ENCODE measurements at regions not wholly inside any gene's neighbourhood (a gene's known extent, or its start where the extent isn't known, plus 50 kb on each side); places are given as distances from the start of the nearest gene placed in this dataset.
A peak's percentile ranks its signal among the peaks of the same experiment; 100 is the strongest.
"Not testable (repeated sequence)": the region's sequence is repeated elsewhere in the genome, so short reads cannot be mapped to it uniquely, and the experiment has no call there.

DNA sequence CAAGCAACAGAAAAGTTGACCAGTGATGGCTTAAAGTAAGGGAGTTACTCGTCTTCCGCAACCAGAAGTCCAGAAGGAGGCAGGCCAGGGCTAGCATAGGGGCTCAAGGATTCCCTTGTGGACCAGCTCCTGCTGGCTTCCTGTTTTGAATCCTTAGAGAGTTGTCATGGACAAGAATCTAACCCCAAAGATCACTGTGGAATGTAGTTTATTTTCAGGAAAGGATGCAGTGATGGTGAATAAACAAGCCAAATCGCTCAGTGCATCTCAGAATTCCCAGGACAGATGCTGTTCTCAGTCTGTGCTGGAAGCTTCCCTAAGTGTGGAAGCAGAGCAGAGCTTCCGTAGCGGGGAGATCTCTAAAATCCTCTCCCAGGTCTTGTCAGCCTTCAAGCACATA, 311.3 kb downstream of the C12orf75 start:
- DNase-seq = no peak

DNA sequence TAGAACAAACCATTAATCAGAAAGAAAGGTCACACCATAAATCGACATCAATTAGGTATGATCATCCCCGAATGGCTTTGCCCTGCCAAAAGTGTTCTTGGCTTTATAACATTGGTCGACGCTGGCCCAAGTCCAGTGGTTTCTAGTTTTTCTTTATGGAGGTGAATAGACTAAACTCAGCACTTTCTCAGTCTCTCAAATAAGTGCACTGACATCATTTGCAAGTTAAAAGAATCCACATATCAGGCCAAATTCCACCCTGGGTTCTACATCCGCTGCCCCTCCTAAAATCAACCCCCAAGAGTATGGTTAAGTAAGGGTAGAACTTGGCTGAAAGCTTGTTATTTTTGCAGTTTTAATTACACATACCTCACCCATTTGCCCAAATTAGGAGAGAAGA, 314.3 kb downstream of the C12orf75 start:
- DNase-seq = no peak

DNA sequence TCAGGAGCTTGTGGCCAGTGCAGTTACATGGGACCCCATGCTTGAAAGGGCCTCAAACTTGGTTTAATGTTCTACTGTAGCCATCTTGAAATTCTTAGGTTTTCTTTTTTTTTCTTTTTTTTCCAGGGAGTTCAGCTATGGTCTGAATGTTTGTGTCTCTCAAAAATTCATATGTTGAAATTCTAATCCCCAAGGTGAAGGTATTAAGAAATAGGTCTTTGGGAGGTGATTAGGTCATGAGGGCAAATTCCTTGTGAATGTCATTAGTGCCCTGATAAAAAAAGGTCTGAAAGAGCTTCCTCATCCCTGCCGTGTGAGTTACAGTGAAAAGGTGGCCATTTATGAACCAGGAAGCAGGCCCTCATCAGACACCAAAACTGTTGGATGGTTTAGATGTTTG, 324.1 kb downstream of the C12orf75 start:
- DNase-seq = no peak

DNA sequence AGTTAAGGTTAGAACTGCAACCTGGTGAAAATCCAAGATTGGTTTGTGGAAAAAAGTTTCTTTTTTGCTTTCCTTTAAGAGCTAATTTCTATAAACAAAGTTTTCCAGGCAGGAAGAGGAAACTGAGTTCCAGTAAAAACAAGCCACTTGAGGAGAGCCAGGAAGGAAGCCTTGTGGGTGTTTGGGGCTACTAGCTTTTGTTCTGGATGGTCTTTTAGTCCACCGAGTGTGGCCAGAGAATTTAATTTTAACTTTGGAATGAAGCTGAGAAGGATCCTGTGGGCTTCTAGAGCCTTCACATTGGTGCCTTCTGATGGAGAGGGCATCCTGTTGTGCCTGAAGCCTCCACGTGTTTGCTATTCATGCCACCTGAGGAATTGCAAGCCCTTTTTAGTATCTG, 327.9 kb downstream of the C12orf75 start:
- DNase-seq = no peak

DNA sequence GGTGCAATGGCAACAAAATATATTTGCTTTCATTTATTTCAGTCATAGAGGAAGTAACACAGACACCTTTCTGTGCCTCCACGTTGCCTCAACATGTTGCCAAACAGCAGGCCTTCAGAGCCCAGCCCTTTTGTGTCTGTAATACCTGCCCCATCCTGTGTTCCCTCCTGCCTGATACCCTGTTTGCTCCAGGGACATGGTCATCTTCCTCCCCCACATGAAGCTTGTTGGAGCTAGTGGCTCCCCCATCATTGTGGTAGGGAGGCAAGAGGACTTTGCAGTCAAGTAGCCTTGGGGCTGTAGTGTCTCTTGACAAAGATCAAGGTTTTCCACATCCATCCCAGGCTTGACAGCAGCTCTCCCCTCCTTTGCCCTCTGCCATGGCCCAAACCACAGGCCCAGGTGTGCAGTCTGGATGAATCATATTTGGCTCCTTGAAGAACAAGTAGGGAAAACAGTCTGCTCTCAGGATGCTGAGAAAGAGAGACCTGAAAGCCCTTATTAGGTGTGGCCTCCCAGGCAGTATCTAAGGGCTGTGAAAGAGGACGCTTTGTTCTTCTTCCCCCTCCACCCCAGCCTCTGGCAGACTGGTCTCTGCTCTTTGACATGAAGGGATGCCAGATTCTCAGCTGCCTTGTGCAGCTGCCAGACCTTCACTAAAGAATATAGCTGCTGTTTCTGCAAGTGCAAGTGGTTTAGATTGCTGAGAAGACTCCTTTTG, 329.0 kb downstream of the C12orf75 start:
- DNase-seq = peak in 2 of 56 donors; percentile 2

DNA sequence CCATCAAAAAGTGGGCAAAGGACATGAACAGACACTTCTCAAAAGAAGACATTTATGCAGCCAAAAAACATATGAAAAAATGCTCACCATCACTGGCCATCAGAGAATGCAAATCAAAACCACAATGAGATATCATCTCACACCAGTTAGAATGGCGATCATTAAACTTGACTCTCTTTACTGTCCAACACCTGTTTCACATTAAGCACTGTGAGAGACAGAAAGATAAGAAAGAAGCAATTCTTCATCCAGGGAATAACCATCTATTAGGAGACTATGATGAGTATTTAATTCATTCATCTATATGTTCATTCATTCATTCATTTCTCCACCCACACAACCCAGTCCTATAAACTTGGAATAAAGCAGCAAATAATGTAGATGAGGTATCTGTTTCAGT, 334.3 kb downstream of the C12orf75 start:
- DNase-seq = not testable (repeated sequence)

DNA sequence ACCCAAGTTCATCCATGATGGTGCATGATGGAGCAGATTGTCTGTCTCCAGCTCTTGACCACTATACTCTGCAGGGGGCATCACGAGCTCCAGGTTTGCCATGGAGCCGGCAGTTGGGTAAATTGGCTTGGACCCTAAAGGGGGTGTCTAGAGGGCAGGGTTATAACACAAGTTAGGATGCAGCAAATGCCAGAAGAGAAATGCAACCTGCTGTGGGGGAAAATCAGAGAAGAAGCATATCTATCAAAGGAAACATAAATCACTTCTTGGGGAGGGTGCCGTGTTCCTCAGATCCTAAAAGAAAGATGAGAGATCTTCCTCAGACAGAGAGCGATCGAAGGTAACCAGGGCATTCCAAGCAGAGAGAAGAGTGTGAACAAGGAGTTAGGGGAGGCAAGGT, 334.9 kb downstream of the C12orf75 start:
- no peak for DNase-seq

DNA sequence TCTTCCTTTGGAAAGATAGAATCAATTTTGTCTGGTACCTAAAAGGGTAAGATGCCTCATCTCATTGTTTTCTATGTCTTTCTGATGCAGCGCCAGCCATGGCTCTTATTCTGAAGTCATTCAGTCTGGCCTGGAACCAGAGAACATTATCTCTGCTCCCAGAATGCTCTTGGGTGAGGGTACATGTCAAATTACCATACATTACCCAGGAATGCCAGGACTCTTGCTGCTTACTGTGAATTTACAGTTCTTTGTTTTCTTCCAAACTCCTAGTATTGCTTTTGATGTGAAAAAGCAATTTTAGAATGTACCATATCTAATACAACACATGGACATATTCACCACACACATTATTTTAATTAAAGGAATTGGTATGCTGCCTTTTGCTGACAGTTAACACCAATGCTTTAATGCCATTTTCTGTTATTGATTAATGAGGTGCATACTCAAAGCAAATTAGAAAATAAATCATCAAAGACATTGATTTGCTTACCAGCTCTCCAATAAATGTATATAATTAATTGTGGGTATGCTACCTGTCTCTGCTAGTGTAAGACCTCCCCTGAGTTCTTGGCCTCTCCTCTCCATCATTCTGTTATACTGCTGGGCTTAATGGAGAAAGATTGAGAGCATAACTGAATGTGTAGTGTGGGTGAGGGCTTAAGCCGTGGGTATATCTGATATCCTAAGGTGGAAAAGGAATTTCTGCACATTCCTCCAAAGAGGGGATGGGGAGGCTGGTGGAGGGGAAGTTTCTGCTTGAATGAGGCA, 337.7 kb downstream of the C12orf75 start:
- DNase-seq = no peak

DNA sequence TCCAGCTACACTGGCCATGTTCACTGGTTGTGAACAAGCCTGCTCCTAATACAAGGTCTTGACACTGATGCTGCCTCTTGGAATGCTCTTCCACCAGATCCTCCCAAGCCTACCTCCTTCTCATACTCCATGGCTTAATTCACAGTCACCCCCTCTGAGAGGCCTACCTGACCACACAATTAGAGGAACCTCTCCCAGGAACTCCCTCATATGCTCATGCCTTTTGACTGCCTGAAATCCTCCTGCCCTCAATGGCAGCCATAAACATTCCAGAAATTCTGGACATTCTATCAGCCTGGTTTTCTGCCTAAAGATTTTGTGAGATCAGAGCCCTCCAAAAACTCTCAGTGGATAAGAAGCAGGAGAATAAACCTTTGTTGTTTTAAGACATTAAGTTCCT, 340.2 kb downstream of the C12orf75 start:
- DNase-seq = no peak

DNA sequence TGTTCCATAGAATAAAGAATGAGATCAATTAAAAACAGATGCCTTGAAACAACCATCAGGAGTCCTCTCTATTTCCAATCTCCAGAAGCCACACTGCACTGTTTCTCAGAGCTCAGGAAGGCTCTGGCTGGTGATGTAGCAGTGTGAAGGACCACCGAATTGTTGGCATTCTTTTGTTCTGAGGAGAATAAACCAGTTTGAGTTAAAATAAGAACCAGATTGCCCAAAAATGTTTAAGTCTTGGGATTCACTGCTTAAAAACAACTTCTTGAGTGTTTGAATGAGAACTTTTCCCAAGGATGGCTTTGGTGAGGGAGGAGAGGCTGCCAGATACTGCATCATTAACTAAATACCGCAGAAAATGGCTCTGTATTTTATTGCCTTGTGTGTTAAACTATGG, 341.2 kb downstream of the C12orf75 start:
- no peak for DNase-seq

DNA sequence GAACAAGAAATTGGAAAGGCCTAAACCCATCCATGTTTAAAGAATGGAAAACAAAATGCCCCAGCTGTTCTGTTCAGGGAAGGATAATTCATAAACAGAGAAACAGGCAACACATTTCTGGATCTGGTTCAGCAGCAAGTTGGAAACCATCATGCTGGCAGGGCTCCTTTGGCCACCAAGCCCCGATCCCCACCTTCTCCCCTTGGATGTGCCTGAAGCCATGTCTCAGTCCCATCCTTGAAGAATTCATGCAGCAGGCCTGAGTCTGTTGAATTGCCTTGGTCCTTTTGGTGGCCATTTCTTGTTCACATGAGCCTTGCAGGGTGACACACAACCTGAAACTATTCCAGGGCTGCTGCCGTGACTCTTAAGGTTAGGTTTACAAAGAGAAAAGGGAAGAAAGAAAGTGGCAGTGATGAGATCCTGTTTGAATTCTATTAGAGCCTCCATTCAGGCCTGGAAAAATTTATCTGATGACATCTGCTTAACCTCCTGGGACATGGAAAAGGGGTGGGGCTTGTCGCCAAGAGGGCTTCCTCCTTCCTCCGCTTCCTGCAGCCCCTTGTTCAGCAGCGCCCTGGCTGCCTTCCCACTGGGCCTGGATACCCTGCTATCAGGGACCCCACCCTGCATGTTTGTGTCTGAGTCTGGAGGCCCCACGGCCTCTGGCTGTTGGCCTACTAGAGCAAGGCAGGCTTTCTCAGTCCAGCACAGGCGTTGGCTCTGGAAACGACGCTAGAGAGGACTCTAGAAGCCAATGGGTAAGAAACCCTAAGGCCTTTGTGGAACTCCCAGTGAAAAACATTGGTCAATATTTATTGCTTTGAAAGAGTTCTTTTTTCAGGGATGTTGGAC, 341.9 kb downstream of the C12orf75 start:
- DNase-seq = no peak

DNA sequence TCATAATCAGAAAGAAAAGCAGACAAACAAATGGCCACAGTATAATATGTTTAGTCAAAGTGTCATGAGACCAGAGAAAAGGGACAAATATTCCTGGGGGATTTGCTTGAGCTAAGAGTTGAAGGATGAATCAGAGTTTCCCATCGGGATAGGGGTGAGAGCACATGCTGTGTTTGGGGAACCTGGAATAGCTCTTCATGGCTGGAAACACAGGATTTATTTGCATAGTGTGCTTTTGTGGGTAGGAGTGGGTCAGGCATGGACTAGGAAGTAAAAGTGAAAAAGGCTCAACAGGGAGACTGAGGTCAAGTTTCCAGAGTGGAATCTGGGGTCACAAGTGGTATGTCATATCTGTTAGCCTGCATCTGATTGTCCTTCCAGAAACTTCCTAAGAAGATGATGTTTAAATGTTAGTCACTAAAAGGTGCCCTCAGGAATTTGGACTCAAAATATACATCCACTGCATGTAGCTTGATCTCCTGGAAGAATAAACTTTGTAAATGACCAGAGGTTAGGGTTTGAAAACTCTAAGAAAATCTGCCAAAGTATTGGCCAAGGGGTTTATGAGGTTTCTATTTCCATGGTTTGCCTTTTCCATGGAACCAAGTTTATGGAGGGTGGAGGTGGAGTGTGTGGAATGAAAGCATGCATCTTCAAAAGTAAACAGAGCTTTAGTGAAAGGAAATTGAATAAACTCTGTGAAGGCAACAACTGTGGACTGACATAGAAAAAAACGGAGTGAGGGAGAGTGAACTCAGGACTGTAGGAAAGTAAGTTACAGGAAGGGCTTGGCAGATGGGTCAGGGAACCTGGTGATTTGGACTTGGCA, 344.6 kb downstream of the C12orf75 start:
- DNase-seq = no peak

DNA sequence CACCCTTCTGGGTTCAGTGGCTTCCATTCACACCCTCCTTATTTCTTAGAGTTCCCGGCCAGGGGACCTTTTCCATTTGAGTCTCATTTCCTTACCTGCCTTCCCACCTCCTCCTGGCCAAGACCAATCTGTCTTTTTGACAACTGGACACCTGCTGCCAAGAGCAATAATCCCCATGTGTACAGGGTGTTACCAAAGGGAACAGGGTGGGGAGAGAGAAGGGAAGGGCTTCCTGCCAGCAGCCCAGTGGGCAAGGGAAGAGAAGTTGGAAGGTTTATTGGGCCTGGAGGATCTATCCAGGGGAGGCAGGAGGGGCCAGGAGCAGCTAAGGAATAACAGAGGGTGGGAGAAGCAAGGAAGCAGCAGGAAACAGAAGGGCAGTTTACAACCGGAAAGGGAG, 346.2 kb downstream of the C12orf75 start:
- no peak for DNase-seq

DNA sequence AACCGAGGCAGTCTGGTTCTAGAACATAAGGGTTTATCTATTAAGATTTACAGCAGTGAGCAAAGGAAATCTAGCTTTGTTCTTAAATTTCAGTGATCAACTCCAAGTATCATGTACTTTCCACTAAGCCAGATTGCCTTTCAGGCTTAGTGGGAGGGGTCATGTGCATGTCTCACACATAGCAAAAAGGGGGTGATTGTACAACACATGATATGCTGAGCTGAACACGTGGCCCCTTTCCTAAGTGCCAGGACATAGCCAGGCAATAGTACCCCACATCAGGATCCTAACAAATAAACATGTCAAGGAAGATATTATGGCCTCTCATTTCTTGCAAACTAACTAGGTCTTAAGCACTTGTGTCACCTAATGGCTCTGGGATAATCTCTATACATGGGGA, 347.2 kb downstream of the C12orf75 start:
- DNase-seq = no peak

DNA sequence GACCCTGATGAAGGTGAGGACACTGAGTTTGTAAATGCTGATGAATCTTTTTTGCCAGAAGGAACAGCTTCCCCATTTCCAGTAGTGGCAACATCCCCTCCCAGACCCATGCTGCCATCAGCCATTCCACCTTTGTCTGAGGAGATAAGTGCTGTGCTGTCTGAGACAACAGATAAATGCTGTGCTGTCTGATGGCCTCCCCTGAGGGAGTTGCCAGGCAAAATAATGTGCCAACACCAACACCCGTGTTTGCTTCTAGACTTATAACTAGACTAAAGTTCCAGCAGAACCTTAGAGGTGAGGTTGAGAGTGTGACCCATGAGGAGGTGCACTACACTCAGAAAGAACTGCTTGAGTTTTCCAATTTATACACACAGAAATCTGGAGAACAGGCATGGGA, 349.5 kb downstream of the C12orf75 start:
- no peak for DNase-seq

DNA sequence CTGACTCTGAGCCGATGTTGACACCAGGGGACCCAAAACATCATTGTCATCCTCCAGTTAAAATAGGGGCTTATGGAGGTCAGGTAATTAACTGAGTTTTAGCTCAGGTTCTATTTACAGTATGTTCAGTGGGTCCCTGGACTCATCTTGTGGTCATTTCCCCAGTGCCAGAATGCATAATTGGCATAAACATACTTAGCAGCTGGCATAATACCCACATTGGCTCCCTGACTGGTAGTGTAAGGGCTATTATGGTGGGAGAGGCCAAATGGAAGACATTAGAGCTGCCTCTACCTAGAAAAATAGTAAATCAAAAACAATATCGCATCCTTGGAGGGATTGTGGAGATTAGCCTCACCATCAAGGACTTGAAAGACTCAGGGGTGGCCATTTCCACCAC, 350.9 kb downstream of the C12orf75 start:
- no peak for DNase-seq

DNA sequence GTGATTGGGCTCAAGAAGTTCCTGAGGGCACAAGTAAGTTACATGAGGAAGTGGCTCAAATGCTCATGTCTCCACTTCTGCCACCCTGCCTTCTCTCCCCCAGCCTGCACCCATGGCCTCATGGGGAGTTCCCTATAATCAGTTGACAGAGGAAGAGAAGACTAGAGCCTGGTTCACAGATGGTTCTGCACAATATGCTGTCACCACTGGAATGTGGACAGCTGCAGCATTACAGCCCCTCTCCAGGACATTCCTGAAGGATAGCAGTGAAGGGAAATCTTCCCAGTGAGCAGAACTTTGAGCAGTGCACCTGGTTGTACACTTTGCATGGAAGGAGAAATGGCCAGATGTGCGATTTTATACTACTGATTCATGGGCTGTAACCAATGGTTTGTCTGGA, 352.3 kb downstream of the C12orf75 start:
- not testable (repeated sequence) for DNase-seq

DNA sequence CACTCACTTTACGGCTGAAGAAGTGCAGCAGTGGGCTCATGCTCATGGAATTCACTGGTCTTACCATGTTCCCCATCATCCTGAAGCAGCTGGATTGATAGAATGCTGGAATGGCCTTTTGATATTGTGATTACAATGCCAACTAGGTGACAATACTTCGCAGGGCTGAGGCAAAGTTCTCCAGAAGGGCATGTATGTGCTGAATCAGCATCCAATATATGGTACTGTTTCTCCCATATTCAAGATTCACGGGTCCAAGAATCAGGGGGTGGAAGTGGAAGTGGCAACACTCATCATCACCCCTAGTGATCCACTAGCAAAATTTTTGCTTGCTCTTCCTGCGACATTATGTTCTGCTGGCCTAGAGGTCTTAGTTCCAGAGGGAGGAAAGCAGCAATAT, 353.3 kb downstream of the C12orf75 start:
- DNase-seq = not testable (repeated sequence)

DNA sequence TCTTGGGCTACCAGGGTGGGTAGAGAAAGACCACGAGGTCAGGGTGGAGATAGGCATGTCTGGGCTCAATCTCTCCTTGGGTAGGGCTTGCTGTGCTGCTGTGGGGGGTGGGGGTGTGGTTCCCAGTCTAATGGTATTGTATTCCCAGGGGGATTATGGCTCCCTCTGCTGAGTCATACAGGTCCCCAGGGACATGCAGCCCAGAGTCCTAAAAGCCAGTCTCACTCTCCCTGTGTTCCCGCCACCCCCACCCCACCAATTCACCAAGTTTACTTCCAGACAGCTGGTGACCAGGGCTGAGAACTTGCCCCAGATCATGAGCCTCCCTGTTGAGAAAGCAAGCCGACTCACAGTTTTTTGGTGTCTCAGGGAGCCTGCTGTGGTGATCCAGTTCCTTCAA, 367.6 kb downstream of the C12orf75 start:
- DNase-seq = no peak

DNA sequence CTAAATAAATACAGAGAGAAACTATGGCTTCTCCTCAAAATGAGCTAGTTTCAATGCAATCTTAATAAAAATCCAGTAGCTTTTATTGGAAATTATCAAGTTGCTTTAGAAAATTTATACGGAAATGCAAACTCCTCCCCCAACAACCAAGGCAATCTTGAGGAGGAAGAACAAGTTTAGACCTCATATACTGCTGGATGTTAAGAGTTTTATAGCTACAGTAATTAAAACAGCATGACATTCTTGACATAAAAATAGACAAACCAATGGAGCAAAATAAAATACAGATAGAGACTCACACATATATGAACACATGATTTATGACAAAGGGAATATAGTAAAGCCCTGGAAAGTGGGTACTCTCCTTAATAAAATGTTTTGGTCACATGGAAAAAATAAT, 368.7 kb downstream of the C12orf75 start:
- no peak for DNase-seq

DNA sequence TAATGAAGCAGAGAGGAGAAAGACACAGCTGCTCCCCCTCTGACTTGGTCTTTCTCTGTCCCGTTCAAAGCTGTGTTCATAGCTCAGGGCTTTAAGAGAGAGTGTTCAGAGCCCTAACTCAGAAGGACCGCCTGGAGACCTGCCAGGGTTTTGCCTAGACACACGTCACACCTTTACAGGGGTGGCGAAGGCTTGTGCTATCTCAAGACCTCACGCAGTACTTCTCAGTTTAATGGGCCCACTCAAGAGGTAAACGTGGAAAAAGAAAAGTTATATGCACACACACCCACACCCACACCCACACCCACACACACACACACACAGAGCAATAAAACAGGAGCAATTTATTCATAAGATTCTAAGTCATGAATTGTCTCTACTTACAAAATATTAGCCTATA, 374.3 kb downstream of the C12orf75 start:
- DNase-seq = no peak

All from amygdala (tissue), 56 donors.